Cardiac fibroblast (primary cell): ENCODE measurements at regions not wholly inside any gene's neighbourhood (a gene's known extent, or its start where the extent isn't known, plus 50 kb on each side); places are given as distances from the start of the nearest gene placed in this dataset.
A peak's percentile ranks its signal among the peaks of the same experiment; 100 is the strongest.

Source experiments
- DNase-seq, 2 donors: peaks; one replicate each; pipeline versions ENCODE4 v3.0.0 to v3.0.0-alpha.2; 2010; ENCODE audit warnings: low read depth in 2 of 2
- H3K4me3 ChIP-seq, 2 donors: replicated peaks in 1 of 2; 1 replicate in 1 of 2; 2 replicates in 1 of 2; pipeline ENCODE4 v1.5.1; 2011; ENCODE audit warnings: low read depth in 2 of 2, low read length in 2 of 2, mild to moderate bottlenecking in 2 of 2, moderate library complexity in 1 of 2
- TF ChIP-seq, protein P1 (sequence below): IDR thresholded peaks from one replicate; pipeline ENCODE4 v1.5.1; 2011; ENCODE audit warnings: low read depth, mild to moderate bottlenecking, low read length, inconsistent platforms

DNA sequence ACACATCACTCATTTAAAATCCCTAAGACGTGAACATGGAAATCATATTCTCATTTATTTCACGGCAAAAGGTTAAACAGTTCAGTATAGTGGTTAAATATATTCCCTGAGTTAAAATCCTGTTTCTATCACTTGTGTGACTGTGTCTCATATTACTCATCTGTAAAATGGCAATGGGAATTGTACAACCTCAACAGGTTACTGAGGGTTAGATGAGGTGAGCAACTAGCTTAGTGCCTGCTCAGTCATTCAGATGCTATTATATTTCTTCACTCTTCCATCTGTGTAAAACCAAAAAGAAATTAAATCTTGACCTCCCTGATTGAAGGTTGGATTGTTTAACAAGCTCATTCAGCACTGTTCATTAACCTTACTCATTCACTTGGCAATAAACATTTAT lies 212.4 kb upstream of the STK17B start:
- H3K4me3 ChIP-seq, result no peak overlapping the region
- no peak for DNase-seq
- TF ChIP-seq, protein P1, sequence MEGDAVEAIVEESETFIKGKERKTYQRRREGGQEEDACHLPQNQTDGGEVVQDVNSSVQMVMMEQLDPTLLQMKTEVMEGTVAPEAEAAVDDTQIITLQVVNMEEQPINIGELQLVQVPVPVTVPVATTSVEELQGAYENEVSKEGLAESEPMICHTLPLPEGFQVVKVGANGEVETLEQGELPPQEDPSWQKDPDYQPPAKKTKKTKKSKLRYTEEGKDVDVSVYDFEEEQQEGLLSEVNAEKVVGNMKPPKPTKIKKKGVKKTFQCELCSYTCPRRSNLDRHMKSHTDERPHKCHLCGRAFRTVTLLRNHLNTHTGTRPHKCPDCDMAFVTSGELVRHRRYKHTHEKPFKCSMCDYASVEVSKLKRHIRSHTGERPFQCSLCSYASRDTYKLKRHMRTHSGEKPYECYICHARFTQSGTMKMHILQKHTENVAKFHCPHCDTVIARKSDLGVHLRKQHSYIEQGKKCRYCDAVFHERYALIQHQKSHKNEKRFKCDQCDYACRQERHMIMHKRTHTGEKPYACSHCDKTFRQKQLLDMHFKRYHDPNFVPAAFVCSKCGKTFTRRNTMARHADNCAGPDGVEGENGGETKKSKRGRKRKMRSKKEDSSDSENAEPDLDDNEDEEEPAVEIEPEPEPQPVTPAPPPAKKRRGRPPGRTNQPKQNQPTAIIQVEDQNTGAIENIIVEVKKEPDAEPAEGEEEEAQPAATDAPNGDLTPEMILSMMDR, result no peak

DNA sequence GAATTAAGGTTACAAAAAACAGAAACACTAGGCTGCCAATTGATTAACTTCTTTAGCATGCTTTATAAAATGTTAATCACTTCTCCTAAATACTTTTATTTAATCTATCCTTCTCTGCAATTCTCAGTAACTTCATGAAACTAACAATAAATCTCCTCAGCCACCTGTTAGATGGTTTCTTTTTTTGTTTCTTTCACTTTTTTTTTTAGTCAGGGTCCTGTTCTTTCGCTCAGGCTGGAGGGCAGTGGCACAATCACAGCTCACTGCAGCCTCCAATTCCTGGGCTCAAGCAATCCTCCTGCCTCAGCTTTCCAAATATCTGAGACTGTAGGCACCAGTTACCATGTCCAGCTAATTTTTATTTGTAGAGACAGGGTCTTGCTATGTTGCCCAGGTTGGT lies 213.4 kb upstream of the STK17B start:
- TF ChIP-seq, protein P1, result no peak
- no peak for DNase-seq

DNA sequence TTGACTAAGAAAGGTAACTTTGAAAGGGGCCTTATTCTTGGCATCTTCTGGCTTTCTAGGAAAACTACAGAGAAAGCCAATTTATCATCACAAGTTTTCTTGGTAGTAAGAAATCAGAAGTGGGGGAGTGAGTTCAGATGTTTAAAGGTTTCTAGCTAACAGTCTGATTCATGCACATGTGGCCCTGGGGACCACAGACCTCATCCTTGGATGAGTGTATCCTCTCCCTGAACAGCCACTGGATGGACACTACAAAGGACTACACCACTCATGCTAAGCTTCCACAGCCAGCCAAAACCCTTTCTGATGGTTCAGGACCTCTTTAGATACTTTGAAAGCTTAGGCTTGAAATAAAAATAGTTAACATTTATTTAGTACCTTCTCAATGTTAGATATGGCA lies 218.3 kb upstream of the STK17B start:
- no peak overlapping the region for H3K4me3 ChIP-seq
- peak in 1 of 2 donors; percentile 58 for DNase-seq
- TF ChIP-seq, protein P1, result no peak

More for the DNA sequence above, 213.4 kb upstream of the STK17B start:
- no peak overlapping the region for H3K4me3 ChIP-seq

DNA sequence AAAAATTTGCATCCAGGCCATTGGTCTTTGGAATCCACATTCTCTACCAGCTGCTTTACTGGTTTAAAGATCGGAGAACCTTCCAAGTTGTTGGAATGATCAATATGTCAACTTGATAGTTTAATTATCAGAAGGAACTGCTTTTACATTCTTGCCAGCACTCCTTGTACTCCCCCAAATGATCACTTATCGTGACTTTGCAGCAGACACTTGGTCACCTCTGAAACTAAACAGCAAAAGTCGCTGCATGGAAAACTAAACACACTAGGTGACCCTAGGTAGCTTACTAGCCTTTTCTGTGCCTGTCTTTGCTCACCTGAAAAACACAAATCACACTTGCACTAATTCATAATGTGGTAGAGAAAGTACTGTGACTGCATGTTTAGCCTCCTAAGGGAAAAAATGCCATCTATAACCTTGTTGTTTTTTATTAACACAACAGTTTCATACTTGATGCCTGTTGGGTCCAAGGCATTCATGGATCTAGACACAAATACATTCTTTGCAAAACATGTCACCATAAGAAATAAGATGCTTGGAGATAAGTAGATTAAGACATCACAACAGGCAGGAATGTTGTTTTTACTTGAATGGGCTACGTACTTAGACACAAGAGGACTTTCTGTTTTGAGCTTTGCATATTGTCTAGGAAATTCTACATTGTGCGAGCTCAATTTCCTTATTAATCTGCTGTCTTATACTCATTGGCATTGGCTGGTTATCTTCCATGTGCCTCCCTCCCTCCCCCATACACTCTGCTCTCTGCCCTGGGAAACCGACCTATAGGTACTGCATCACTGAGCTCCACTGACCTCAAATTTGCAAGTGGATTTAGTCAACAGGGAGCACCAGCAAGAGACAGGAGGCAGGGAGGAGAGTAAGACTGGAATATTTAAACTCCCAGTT lies 219.1 kb upstream of the STK17B start:
- TF ChIP-seq, protein P1, result no peak
- DNase-seq, result peak in 1 of 2 donors; percentile 32
- H3K4me3 ChIP-seq, result no peak overlapping the region

DNA sequence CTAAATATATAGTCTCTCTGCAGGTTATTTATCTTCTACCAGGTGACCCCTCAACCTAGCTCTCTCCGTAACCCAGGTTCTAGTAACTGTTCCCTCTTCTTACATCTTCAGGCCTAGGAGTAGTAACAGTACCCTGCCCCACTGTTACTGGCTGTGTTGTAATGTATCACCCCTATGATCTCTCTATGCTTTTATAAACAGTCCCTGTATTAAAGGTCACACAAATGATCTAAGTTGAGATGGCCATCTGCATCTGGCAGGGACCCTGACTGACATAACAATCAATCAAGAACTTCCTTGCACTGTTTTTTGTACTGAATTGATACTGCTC lies 219.7 kb upstream of the STK17B start:
- no peak for DNase-seq
- TF ChIP-seq, protein P1, result no peak
- H3K4me3 ChIP-seq, result no peak overlapping the region

DNA sequence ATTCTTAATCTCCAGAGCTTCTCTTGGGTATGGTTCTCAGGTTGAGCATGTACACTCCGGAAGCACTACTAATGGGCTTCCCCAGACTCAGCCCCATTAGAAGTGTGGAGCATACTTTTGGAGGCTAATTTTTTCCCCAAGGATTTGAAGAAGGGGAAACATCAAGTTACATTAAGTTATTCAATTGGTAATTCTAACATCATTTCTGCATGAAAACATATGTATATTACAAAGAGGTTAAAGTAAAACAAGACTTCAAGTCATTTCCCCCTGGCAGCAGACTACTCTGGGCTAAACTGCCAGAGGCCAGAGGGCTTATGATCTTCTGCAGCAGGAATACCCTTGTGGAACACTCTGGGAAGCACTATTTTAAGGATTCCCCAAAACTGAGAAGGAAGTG lies 227.7 kb upstream of the STK17B start:
- DNase-seq, result no peak
- no peak overlapping the region for H3K4me3 ChIP-seq
- TF ChIP-seq, protein P1, result no peak
